ENCODE measurements at regions not wholly inside any gene's neighbourhood (a gene's known extent, or its start where the extent isn't known, plus 50 kb on each side); places are given as distances from the start of the nearest gene placed in this dataset.
"Not testable (repeated sequence)": the region's sequence is repeated elsewhere in the genome, so short reads cannot be mapped to it uniquely, and the experiment has no call there.

- Mint-ChIP-seq H3K4me3 (ENCODE audit: low read depth) (no peak overlapping the region), H3K27me3 (ENCODE audit: low read depth) (peaks cover 5% of the 10 kb centered on the region), H3K4me1 (ENCODE audit: low read depth) (no peaks in the 10 kb centered on the region), H3K27ac (no peak overlapping the region), H3K9me3 (no peaks in the 10 kb centered on the region), H3K36me3 (ENCODE audit: low read depth) (no peaks in the 10 kb centered on the region)
- intact Hi-C loops (cut with micrococcal nuclease): no loop called here
- DNase-seq (ENCODE audit: low spot score): no peak
Observed at GRCh38 chr18:47689371-47689770, 241.1 kb downstream of the SMAD2 start.

DNA sequence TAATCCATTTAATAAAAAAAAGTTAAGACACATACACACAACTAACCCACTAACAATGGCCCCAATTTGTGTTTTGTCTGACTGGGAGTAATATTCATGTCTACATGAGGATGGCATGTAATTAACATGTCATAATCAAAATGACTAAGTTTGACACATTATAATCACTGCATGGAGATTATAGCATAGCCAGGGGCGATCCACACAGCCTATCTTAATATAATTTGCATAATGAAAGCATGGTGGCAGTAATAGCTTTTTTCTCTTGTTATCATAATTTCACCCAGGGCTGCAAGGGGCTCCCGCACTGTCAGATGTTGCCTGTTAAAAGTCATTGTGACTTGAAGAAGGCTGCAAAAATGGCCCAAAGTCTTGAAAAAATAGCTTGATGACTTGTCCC is 243.7 kb downstream of the SMAD2 start:
- Mint-ChIP-seq H3K27me3 (ENCODE audit: low read depth) (peaks cover 3% of the 10 kb centered on the region), H3K36me3 (ENCODE audit: low read depth) (no peaks in the 10 kb centered on the region), H3K4me1 (ENCODE audit: low read depth) (no peaks in the 10 kb centered on the region)

DNA sequence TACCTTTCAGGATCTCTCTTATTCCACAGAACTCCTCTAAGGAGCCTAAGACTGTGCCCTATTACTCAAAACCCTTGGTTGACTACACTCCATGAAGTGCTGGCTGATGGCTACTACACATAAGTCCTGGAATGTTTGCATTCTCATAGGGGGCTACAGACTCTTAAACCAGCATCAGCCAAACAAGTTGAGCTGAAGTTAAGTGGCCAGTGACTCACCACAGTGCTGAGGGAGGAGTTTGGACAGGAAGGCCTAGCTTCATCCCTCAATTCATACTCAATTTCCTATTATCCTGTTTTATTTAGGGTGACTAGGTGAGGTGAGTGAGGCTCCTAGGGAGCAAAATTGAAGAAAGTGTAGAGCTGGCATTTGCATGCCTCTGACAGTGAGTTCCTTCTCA is 246.7 kb downstream of the SMAD2 start:
- intact Hi-C loops (cut with micrococcal nuclease): no loop called here
- H3K27ac Mint-ChIP-seq: no peak overlapping the region
- H3K9me3 Mint-ChIP-seq: no peaks in the 10 kb centered on the region
- H3K27me3 Mint-ChIP-seq (ENCODE audit: low read depth): peaks cover 3% of the 10 kb centered on the region
- H3K36me3 Mint-ChIP-seq (ENCODE audit: low read depth): no peaks in the 10 kb centered on the region
- no peaks in the 10 kb centered on the region for H3K4me1 Mint-ChIP-seq (ENCODE audit: low read depth)
- DNase-seq (ENCODE audit: low spot score): no peak
- H3K4me3 Mint-ChIP-seq (ENCODE audit: low read depth): no peak overlapping the region

More for the DNA sequence above, 243.7 kb downstream of the SMAD2 start:
- H3K4me3 Mint-ChIP-seq (ENCODE audit: low read depth): no peak overlapping the region
- no peaks in the 10 kb centered on the region for H3K9me3 Mint-ChIP-seq
- DNase-seq (ENCODE audit: low spot score): no peak
- intact Hi-C loops (cut with micrococcal nuclease): no loop called here
- no peak overlapping the region for H3K27ac Mint-ChIP-seq

- intact Hi-C loops (cut with micrococcal nuclease): no loop called here
- H3K4me1 Mint-ChIP-seq (ENCODE audit: low read depth): no peaks in the 10 kb centered on the region
- H3K36me3 Mint-ChIP-seq (ENCODE audit: low read depth): no peaks in the 10 kb centered on the region
- no peak for DNase-seq (ENCODE audit: low spot score)
- H3K27me3 Mint-ChIP-seq (ENCODE audit: low read depth): peaks cover 3% of the 10 kb centered on the region
- no peaks in the 10 kb centered on the region for H3K9me3 Mint-ChIP-seq
- no peak overlapping the region for H3K27ac Mint-ChIP-seq
- H3K4me3 Mint-ChIP-seq (ENCODE audit: low read depth): no peak overlapping the region
Observed at GRCh38 chr18:47682876-47683275, 247.6 kb downstream of the SMAD2 start.

GRCh38 chr18:47680488-47680887 is 250.0 kb downstream of the SMAD2 start:
- intact Hi-C loops (cut with micrococcal nuclease): no loop called here
- Mint-ChIP-seq H3K27ac (no peak overlapping the region), H3K4me3 (ENCODE audit: low read depth) (no peak overlapping the region), H3K36me3 (ENCODE audit: low read depth) (no peaks in the 10 kb centered on the region), H3K4me1 (ENCODE audit: low read depth) (no peaks in the 10 kb centered on the region), H3K27me3 (ENCODE audit: low read depth) (no peaks in the 10 kb centered on the region), H3K9me3 (no peaks in the 10 kb centered on the region)
- no peak for DNase-seq (ENCODE audit: low spot score)

GRCh38 chr18:47679864-47680263 is 250.6 kb downstream of the SMAD2 start:
- Mint-ChIP-seq H3K4me3 (ENCODE audit: low read depth) (no peak overlapping the region), H3K4me1 (ENCODE audit: low read depth) (no peaks in the 10 kb centered on the region), H3K27ac (no peak overlapping the region), H3K27me3 (ENCODE audit: low read depth) (no peaks in the 10 kb centered on the region), H3K9me3 (no peaks in the 10 kb centered on the region), H3K36me3 (ENCODE audit: low read depth) (no peaks in the 10 kb centered on the region)
- DNase-seq (ENCODE audit: low spot score): no peak
- intact Hi-C loops (cut with micrococcal nuclease): no loop called here

DNA sequence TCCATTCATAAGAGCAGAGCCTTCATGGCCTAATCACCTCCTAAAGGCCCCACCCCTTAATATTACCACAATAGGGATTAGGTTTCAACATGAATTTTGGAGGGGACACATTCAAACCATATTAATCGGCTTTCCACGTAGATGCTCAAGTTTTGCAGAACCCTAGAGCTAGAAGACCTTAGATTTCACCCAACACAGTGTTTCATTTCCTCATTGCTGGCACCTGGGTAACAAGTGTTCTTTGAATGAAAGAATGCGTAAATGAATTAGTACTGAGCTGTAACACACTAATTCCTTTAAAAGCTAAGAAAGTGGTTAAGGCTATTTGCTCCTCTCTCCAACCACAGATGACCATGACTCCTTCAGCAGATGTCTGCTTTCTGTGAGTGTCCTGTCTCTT is 252.5 kb downstream of the SMAD2 start:
- H3K27me3 Mint-ChIP-seq (ENCODE audit: low read depth): no peaks in the 10 kb centered on the region
- H3K4me1 Mint-ChIP-seq (ENCODE audit: low read depth): no peaks in the 10 kb centered on the region
- intact Hi-C loops (cut with micrococcal nuclease): no loop called here
- no peak for DNase-seq (ENCODE audit: low spot score)
- no peaks in the 10 kb centered on the region for H3K9me3 Mint-ChIP-seq
- no peaks in the 10 kb centered on the region for H3K36me3 Mint-ChIP-seq (ENCODE audit: low read depth)
- H3K27ac Mint-ChIP-seq: no peak overlapping the region
- no peak overlapping the region for H3K4me3 Mint-ChIP-seq (ENCODE audit: low read depth)

- H3K4me1 Mint-ChIP-seq (ENCODE audit: low read depth): no peaks in the 10 kb centered on the region
- no peaks in the 10 kb centered on the region for H3K36me3 Mint-ChIP-seq (ENCODE audit: low read depth)
Observed at GRCh38 chr18:47669815-47670214, 260.6 kb downstream of the SMAD2 start.

DNA sequence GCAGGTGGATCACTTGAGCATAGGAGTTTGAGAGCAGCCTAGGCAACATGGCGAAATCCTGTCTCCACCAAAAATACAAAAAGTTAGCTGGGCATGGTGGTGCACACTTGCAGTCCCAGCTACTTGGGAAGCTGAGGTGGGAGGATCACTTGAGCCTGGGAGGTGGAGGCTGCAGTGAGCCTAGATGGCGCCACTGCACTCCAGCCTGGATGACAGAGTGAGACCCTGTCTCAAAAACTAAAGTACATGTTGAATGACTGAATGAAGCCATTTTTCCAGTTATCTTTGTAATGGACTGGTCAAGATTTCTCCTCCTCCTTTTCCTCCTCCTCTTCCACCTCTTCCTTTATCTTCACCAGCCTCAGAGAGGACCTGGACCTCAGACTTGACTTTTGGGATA is 272.0 kb downstream of the SMAD2 start:
- intact Hi-C loops (cut with micrococcal nuclease): no loop called here
- Mint-ChIP-seq H3K4me1 (ENCODE audit: low read depth) (no peaks in the 10 kb centered on the region), H3K9me3 (peaks cover 6% of the 10 kb centered on the region), H3K27me3 (ENCODE audit: low read depth) (no peaks in the 10 kb centered on the region), H3K4me3 (ENCODE audit: low read depth) (no peak overlapping the region), H3K36me3 (ENCODE audit: low read depth) (no peaks in the 10 kb centered on the region), H3K27ac (no peak overlapping the region)
- no peak for DNase-seq (ENCODE audit: low spot score)

More at GRCh38 chr18:47669815-47670214, 260.6 kb downstream of the SMAD2 start:
- intact Hi-C loops (cut with micrococcal nuclease): no loop called here
- H3K9me3 Mint-ChIP-seq: no peaks in the 10 kb centered on the region
- no peak overlapping the region for H3K4me3 Mint-ChIP-seq (ENCODE audit: low read depth)
- no peak for DNase-seq (ENCODE audit: low spot score)
- H3K27ac Mint-ChIP-seq: no peak overlapping the region
- H3K27me3 Mint-ChIP-seq (ENCODE audit: low read depth): peaks cover 9% of the 10 kb centered on the region

- H3K27me3 Mint-ChIP-seq (ENCODE audit: low read depth): no peaks in the 10 kb centered on the region
- no peak for DNase-seq (ENCODE audit: low spot score)
- no peaks in the 10 kb centered on the region for H3K4me1 Mint-ChIP-seq (ENCODE audit: low read depth)
- H3K4me3 Mint-ChIP-seq (ENCODE audit: low read depth): no peak overlapping the region
- intact Hi-C loops (cut with micrococcal nuclease): no loop called here
- no peaks in the 10 kb centered on the region for H3K36me3 Mint-ChIP-seq (ENCODE audit: low read depth)
- H3K27ac Mint-ChIP-seq: no peak overlapping the region
- peaks cover 4% of the 10 kb centered on the region for H3K9me3 Mint-ChIP-seq
Observed at GRCh38 chr18:47654988-47655387, 275.5 kb downstream of the SMAD2 start.

DNA sequence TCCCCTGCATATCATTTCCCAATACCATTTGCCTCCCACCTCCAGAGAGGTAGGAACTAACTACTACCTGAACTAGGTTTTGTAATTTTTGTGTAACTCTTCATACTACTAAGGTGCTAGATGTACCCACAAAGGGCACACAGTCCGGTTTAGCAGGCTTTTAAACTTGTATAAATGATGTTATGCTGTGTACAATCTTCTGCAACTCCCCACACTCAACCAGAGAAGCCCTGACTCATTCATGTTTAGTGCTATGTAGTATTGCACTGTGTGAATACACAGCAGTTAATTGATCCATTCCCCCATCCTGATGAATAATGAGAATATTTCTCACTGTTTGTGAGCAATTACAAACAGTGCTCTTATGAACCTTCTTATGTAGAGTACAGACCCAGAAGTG is 285.6 kb downstream of the SMAD2 start:
- H3K27ac Mint-ChIP-seq: no peak overlapping the region
- H3K27me3 Mint-ChIP-seq (ENCODE audit: low read depth): no peaks in the 10 kb centered on the region
- no peak overlapping the region for H3K4me3 Mint-ChIP-seq (ENCODE audit: low read depth)
- DNase-seq (ENCODE audit: low spot score): no peak
- intact Hi-C loops (cut with micrococcal nuclease): no loop called here
- H3K9me3 Mint-ChIP-seq: no peaks in the 10 kb centered on the region
- no peaks in the 10 kb centered on the region for H3K4me1 Mint-ChIP-seq (ENCODE audit: low read depth)
- no peaks in the 10 kb centered on the region for H3K36me3 Mint-ChIP-seq (ENCODE audit: low read depth)

DNA sequence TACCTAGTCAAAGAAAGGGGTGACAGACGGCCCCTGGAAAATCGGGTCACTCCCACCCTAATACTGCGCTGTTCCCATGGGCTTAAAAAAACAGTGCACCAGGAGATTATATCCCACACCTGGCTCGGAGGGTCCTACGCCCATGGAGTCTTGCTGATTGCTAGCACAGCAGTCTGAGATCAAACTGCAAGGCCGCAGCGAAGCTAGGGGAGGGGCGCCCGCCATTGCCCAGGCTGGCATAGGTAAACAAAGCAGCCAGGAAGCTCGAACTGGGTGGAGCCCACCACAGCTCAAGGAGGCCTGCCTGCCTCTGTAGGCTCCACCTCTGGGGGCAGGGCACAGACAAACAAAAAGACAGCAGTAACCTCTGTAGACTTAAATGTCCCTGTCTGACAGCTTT is 292.9 kb downstream of the SMAD2 start:
- H3K27ac Mint-ChIP-seq; H3K27me3 Mint-ChIP-seq (ENCODE audit: low read depth); intact Hi-C loops (cut with micrococcal nuclease); DNase-seq (ENCODE audit: low spot score); H3K4me3 Mint-ChIP-seq (ENCODE audit: low read depth); H3K9me3 Mint-ChIP-seq; H3K4me1 Mint-ChIP-seq (ENCODE audit: low read depth); H3K36me3 Mint-ChIP-seq (ENCODE audit: low read depth): not testable (repeated sequence)

DNA sequence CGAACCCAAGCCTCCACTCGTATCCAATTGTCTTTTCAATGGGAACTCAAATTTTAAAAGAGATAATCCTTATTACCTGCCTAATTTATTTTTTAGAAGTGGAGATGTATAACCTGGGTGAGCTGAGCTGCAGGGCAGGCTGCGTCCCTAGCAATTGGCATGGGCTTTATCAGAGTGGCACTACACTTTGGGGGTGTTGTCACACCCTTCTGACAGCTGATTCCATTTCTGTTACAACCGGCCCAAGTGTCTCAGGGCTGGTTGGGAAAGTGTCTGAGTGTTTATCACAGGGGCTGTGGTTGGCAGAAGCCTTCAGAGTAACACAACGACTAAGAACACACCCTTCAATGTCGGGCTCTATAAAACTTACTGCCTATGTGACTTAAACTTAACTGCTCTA is 295.0 kb downstream of the SMAD2 start:
- intact Hi-C loops (cut with micrococcal nuclease): no loop called here
- H3K27me3 Mint-ChIP-seq (ENCODE audit: low read depth): no peaks in the 10 kb centered on the region
- no peak overlapping the region for H3K27ac Mint-ChIP-seq
- H3K4me3 Mint-ChIP-seq (ENCODE audit: low read depth): no peak overlapping the region
- no peaks in the 10 kb centered on the region for H3K36me3 Mint-ChIP-seq (ENCODE audit: low read depth)
- H3K4me1 Mint-ChIP-seq (ENCODE audit: low read depth): no peaks in the 10 kb centered on the region
- DNase-seq (ENCODE audit: low spot score): no peak
- no peaks in the 10 kb centered on the region for H3K9me3 Mint-ChIP-seq

DNA sequence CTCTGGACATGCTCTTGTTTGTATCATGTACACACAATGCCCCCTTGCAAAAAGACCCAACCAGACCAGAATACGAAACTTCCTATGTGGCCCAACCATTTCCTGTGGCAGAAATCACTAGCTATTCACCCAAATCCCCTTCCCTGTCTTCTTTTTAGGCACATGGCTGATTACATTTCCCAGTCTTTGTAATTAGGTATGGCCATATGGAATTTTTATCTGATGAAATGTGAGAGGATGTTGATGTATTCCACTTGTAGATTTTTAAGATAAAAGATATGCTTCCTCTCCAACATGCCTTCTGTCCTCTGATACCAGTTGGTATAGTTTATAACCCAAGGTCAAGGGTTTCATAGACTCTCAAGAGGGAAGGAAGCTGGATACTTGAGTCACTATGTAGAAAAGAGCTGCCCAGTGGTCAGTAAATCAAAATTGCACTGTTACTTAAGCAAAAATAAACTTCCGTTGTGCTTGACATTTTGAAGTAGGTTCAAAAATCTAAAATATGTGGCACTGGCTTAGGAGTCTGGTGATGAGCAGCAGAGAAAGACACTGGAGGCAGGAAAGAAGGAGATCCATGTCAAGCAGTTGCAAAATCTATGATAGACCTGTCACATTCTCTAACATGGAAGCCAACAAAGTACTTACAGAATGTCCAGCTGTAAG is 297.4 kb downstream of the SMAD2 start:
- Mint-ChIP-seq H3K4me1 (ENCODE audit: low read depth) (no peaks in the 10 kb centered on the region), H3K27me3 (ENCODE audit: low read depth) (no peaks in the 10 kb centered on the region), H3K9me3 (no peaks in the 10 kb centered on the region), H3K36me3 (ENCODE audit: low read depth) (no peaks in the 10 kb centered on the region), H3K4me3 (ENCODE audit: low read depth) (no peak overlapping the region), H3K27ac (no peak overlapping the region)
- intact Hi-C loops (cut with micrococcal nuclease): no loop called here
- DNase-seq (ENCODE audit: low spot score): no peak
